ENCODE measurements at regions not wholly inside any gene's neighbourhood (a gene's known extent, or its start where the extent isn't known, plus 50 kb on each side); places are given as distances from the start of the nearest gene placed in this dataset.
"Not testable (repeated sequence)": the region's sequence is repeated elsewhere in the genome, so short reads cannot be mapped to it uniquely, and the experiment has no call there.

DNA sequence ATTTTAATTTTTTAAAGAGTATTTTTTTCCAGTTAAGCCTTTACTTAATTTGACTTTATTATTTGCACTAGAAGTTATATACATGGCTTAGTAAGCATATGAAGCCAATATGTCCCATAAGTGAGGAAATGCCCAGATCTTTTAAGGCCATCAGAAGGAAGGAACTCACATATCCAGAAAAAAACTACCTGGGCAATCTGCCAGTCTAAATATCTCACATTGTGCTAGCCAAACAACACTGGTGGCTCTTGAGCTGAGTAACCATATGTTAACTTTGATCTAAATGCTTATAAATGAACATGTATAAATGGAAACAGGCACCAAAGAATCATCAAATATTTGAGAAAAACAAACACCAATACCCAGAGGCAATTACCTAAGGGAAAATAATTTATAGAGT, 138.6 kb upstream of the APOOL start:
- Histone ChIP-seq H3K9ac (ENCODE audit: low read length) (no peak overlapping the region), H3K4me2 (ENCODE audit: low read depth, low read length, poor library complexity, severe bottlenecking) (no peak overlapping the region), H2AFZ (ENCODE audit: low read depth, low read length, severe bottlenecking) (no peak overlapping the region), H3K9me3 (ENCODE audit: insufficient read depth, low read length) (no peaks in the 10 kb centered on the region), H3K4me3 (ENCODE audit: insufficient read depth, low read length, poor library complexity, severe bottlenecking) (no peak overlapping the region), H3F3A (ENCODE audit: insufficient read depth) (no peaks in the 10 kb centered on the region), H4K20me1 (ENCODE audit: low read depth, low read length) (no peaks in the 10 kb centered on the region), H3K27ac (ENCODE audit: low read depth, low read length) (no peak overlapping the region), H3K27me3 (ENCODE audit: low read length) (no peaks in the 10 kb centered on the region), H3K79me2 (ENCODE audit: insufficient read depth, low read length) (no peaks in the 10 kb centered on the region), H3K36me3 (ENCODE audit: low read length) (no peaks in the 10 kb centered on the region), H3K9me2 (replicated peaks; ENCODE audit: insufficient read depth, low read length) (no peaks in the 10 kb centered on the region)
- TF ChIP-seq, protein P1, sequence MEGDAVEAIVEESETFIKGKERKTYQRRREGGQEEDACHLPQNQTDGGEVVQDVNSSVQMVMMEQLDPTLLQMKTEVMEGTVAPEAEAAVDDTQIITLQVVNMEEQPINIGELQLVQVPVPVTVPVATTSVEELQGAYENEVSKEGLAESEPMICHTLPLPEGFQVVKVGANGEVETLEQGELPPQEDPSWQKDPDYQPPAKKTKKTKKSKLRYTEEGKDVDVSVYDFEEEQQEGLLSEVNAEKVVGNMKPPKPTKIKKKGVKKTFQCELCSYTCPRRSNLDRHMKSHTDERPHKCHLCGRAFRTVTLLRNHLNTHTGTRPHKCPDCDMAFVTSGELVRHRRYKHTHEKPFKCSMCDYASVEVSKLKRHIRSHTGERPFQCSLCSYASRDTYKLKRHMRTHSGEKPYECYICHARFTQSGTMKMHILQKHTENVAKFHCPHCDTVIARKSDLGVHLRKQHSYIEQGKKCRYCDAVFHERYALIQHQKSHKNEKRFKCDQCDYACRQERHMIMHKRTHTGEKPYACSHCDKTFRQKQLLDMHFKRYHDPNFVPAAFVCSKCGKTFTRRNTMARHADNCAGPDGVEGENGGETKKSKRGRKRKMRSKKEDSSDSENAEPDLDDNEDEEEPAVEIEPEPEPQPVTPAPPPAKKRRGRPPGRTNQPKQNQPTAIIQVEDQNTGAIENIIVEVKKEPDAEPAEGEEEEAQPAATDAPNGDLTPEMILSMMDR (IDR thresholded peaks at IDR 0.05; ENCODE audit: insufficient read depth, low read length, poor library complexity, severe bottlenecking), result no peak
- TF ChIP-seq EZH2phosphoT487 (conservative IDR thresholded peaks at IDR 0.05; ENCODE audit: low read length), result no peak

DNA sequence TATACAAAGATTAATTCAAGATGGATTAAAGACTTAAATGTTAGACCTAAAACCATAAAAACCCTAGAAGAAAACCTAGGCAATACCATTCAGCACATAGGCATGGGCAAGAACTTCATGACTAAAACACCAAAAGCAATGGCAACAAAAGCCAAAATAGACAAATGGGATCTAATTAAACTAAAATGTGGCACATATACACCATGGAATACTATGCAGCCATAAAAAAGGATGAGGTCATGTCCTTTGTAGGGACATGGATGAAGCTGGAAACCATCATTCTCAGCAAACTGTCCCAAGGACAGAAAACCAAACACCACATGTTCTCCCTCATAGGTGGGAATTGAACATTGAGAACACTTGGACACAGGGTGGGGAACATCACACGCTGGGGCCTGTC, 133.4 kb upstream of the APOOL start:
- H3K4me3 ChIP-seq (ENCODE audit: insufficient read depth, low read length, poor library complexity, severe bottlenecking); H3K36me3 ChIP-seq (ENCODE audit: low read length); H3K79me2 ChIP-seq (ENCODE audit: insufficient read depth, low read length); H3K27me3 ChIP-seq (ENCODE audit: low read length); H3K9me3 ChIP-seq (ENCODE audit: insufficient read depth, low read length); H3K9ac ChIP-seq (ENCODE audit: low read length); H3F3A ChIP-seq (ENCODE audit: insufficient read depth); H4K20me1 ChIP-seq (ENCODE audit: low read depth, low read length); H3K4me2 ChIP-seq (ENCODE audit: low read depth, low read length, poor library complexity, severe bottlenecking); H2AFZ ChIP-seq (ENCODE audit: low read depth, low read length, severe bottlenecking); H3K9me2 ChIP-seq (replicated peaks; ENCODE audit: insufficient read depth, low read length); H3K27ac ChIP-seq (ENCODE audit: low read depth, low read length): not testable (repeated sequence)

DNA sequence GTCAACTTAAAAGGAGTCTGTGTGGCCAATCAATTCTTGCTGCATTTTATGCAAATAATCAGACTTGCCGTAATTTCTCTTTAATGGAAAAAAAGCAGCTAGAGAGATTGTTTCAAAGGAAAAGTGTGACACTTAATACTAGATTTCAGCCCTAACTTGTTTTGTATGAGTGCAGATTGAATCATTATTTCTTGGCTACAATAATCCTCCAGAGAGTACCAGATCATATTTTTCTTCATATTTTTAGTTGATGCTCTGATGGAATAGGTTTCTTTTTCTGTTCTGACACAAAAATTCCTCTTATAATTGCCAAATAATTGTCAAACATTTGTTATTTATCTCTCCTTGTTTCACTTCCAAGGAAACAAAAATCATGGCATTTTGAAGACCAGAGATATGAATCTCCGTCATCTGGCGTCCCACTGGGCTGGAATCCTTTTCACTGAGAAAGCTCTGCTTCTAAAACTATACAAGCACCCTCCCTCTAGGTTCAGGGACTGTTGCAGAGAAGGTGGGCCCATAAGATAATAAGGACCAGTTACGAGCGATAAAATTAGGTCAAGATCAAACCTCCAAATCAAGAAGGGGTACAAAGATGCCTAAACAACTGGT, 131.4 kb upstream of the APOOL start:
- H3K27me3 ChIP-seq (ENCODE audit: low read length); H3K36me3 ChIP-seq (ENCODE audit: low read length): not testable (repeated sequence)

DNA sequence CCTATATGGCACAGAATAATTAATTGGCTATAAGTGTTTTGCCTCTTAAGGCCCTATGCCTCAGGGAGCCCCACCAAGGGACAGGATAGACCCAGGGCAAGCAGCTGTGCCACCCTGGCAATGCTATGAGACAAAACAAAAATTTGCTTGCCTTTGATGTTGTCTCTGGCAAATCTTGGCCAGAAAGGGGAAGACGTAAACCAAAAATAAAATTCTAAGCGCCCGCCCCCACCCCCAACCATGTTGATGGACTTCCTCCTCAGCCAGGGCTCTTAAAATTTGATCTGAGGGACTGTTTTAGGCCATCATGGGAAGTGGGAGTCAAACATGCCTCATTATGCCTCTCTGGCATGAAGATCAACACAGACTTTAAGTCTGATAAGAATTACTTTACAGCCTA, 130.5 kb upstream of the APOOL start:
- no peaks in the 10 kb centered on the region for H3K36me3 ChIP-seq (ENCODE audit: low read length)
- no peaks in the 10 kb centered on the region for H3K27me3 ChIP-seq (ENCODE audit: low read length)
- no peaks in the 10 kb centered on the region for H3F3A ChIP-seq (ENCODE audit: insufficient read depth)
- no peak overlapping the region for H3K9ac ChIP-seq (ENCODE audit: low read length)
- H3K4me3 ChIP-seq (ENCODE audit: insufficient read depth, low read length, poor library complexity, severe bottlenecking), result no peak overlapping the region
- peak overlapping the region; percentile 55 for H3K27ac ChIP-seq (ENCODE audit: low read depth, low read length)
- no peaks in the 10 kb centered on the region for H4K20me1 ChIP-seq (ENCODE audit: low read depth, low read length)
- peak overlapping the region; percentile 33 for H3K4me2 ChIP-seq (ENCODE audit: low read depth, low read length, poor library complexity, severe bottlenecking)
- H3K9me2 ChIP-seq (replicated peaks; ENCODE audit: insufficient read depth, low read length), result no peaks in the 10 kb centered on the region
- peak overlapping the region; percentile 19 for H2AFZ ChIP-seq (ENCODE audit: low read depth, low read length, severe bottlenecking)
- TF ChIP-seq, protein P1 (IDR thresholded peaks at IDR 0.05; ENCODE audit: insufficient read depth, low read length, poor library complexity, severe bottlenecking), result no peak
- no peak for TF ChIP-seq EZH2phosphoT487 (conservative IDR thresholded peaks at IDR 0.05; ENCODE audit: low read length)
- H3K9me3 ChIP-seq (ENCODE audit: insufficient read depth, low read length), result no peaks in the 10 kb centered on the region
- no peaks in the 10 kb centered on the region for H3K79me2 ChIP-seq (ENCODE audit: insufficient read depth, low read length)

More for the DNA sequence above, 131.4 kb upstream of the APOOL start:
- not testable (repeated sequence) for H3K27ac ChIP-seq (ENCODE audit: low read depth, low read length); H3K9me2 ChIP-seq (replicated peaks; ENCODE audit: insufficient read depth, low read length); H3F3A ChIP-seq (ENCODE audit: insufficient read depth); H3K79me2 ChIP-seq (ENCODE audit: insufficient read depth, low read length); H3K9ac ChIP-seq (ENCODE audit: low read length); H2AFZ ChIP-seq (ENCODE audit: low read depth, low read length, severe bottlenecking); H3K4me2 ChIP-seq (ENCODE audit: low read depth, low read length, poor library complexity, severe bottlenecking); H3K4me3 ChIP-seq (ENCODE audit: insufficient read depth, low read length, poor library complexity, severe bottlenecking); H3K9me3 ChIP-seq (ENCODE audit: insufficient read depth, low read length); H4K20me1 ChIP-seq (ENCODE audit: low read depth, low read length)
